Dendritic cell treated with granulocyte-macrophage colony-stimulating factor and Interleukin-4, amounts not matched to agents 40 ng/mL and 50 ng/mL, for 4 days (primary cell): ENCODE measurements at regions not wholly inside any gene's neighbourhood (a gene's known extent, or its start where the extent isn't known, plus 50 kb on each side); places are given as distances from the start of the nearest gene placed in this dataset.

Experiments used
- H3K27ac Mint-ChIP-seq: one replicate; pipeline ENCODE4 v1.8.0; 2022; ENCODE audit warnings: mild to moderate bottlenecking, mixed read lengths
- H3K27me3 Mint-ChIP-seq: one replicate; pipeline ENCODE4 v1.8.0; 2022; ENCODE audit warnings: mild to moderate bottlenecking, mixed read lengths
- H3K36me3 Mint-ChIP-seq: one replicate; pipeline ENCODE4 v1.8.0; 2022; ENCODE audit warnings: low read depth, mixed read lengths
- H3K4me1 Mint-ChIP-seq: one replicate; pipeline ENCODE4 v1.8.0; 2022; ENCODE audit warnings: low read depth, mixed read lengths
- H3K4me3 Mint-ChIP-seq: one replicate; pipeline ENCODE4 v1.8.0; 2022; ENCODE audit warnings: mild to moderate bottlenecking, moderate library complexity, mixed read lengths
- H3K9me3 Mint-ChIP-seq: one replicate; pipeline ENCODE4 v1.8.0; 2022; ENCODE audit warnings: mixed read lengths
- intact Hi-C: fragments of 100-400 bp; cut with micrococcal nuclease; formaldehyde crosslinking; loops from one replicate; pipeline ENCODE4 v1.15.0; 2022

DNA sequence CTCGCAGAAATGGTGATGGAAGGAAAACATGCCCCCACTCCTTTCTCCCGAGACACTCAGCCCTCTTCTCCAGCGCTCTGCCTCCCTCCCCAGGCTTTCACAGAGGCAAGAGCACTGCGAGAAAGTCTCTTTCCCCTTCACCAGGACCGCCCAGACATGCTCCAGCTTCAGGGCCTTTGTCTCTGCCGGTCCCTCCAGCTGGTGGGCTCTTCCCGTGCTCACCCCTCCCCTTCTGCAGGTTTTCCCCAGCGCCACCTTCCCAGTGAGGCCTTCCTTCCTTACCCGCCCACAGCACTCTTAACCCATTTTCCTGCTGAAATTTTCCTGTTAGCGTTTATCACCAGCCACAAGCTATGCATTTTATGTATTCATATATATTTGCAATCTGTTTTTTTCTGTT lies 86.2 kb downstream of the TFAP2C start:
- Mint-ChIP-seq H3K27me3 (peaks cover 9% of the 10 kb centered on the region), H3K4me3 (no peak overlapping the region), H3K27ac (no peak overlapping the region), H3K9me3 (no peaks in the 10 kb centered on the region), H3K36me3 (no peaks in the 10 kb centered on the region), H3K4me1 (no peaks in the 10 kb centered on the region)
- intact Hi-C loops: no loop called here

DNA sequence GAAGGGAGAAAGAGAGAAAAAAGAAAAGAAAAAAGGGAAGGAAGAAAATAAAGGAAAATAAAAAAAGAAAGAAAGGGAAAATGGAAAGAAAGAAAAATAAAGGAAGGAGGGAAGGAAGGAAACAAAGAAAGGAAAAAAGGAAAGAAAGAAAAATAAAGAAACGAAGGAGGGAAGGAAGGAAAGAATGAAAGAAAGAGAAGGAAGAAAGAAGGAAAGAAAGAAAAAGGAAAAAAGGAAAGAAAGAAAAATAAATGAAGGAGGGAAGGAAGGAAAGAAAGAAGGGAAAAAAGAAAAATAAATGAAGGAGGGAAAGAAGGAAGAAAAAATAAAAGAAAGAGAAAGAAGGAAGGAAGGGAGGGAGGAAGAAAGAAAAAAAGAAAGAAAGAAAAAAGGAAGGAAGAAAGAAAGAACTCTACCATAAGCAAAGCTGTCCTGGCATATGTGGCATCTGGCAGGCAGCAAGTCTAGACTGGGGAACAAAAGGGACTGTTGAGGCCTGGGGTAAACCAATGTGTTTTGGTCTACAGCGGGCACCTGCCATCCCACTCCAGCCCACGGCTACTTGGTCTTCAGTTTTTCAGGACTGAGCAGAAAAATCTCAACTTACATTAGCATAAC lies 86.9 kb downstream of the TFAP2C start:
- H3K36me3 Mint-ChIP-seq: no peaks in the 10 kb centered on the region
- peaks cover 9% of the 10 kb centered on the region for H3K27me3 Mint-ChIP-seq
- H3K4me3 Mint-ChIP-seq: no peak overlapping the region
- H3K4me1 Mint-ChIP-seq: peaks cover 2% of the 10 kb centered on the region
- no peaks in the 10 kb centered on the region for H3K9me3 Mint-ChIP-seq
- no peak overlapping the region for H3K27ac Mint-ChIP-seq
- intact Hi-C loops: no loop called here

DNA sequence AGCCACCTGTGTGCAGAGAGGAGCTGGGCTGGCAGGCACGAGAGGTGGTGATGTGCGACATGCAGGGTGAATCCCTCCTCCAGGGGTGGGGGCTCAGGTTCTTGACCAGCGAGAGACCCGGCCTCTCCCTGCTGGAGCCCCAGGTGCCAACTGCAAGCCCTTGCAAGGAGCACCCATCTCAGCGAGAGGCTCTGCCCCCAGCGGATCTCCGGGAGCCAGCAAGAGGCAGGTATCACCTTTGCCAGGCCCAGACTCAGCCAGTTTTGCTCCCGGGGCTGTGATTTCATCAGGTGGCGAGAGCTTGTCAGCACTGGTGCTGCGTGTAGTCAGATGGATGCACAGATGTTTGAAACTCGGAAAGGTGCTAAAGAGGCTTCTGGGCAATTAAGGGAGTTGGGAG lies 87.7 kb downstream of the TFAP2C start:
- H3K4me3 Mint-ChIP-seq: no peak overlapping the region
- no peaks in the 10 kb centered on the region for H3K9me3 Mint-ChIP-seq
- peaks cover 8% of the 10 kb centered on the region for H3K4me1 Mint-ChIP-seq
- H3K27ac Mint-ChIP-seq: no peak overlapping the region
- peaks cover 5% of the 10 kb centered on the region for H3K27me3 Mint-ChIP-seq
- no peaks in the 10 kb centered on the region for H3K36me3 Mint-ChIP-seq
- intact Hi-C loops: no loop called here

DNA sequence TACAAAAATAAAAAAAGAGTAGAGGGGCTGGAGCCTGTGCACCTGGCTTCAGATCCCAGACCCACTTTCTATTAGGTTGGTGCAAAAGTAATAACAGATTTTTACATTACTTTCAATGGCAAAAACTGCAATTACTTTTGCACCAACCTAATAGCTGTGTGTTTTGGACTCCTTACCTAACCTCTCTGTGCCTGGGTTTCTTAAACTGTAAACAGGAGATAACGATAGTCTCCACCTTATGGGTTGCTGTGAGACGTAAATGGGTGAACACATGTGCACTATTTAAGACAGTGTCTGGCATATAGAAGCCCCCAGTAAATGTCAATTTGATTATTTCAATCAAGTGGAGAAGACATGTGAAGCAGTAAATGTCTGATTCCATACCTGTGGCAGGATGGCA lies 89.7 kb downstream of the TFAP2C start:
- H3K9me3 Mint-ChIP-seq: peaks cover 9% of the 10 kb centered on the region
- no peaks in the 10 kb centered on the region for H3K36me3 Mint-ChIP-seq
- no peak overlapping the region for H3K27ac Mint-ChIP-seq
- H3K4me3 Mint-ChIP-seq: no peak overlapping the region
- intact Hi-C loops: no loop called here
- H3K27me3 Mint-ChIP-seq: peaks cover 5% of the 10 kb centered on the region
- peaks cover 18% of the 10 kb centered on the region for H3K4me1 Mint-ChIP-seq

DNA sequence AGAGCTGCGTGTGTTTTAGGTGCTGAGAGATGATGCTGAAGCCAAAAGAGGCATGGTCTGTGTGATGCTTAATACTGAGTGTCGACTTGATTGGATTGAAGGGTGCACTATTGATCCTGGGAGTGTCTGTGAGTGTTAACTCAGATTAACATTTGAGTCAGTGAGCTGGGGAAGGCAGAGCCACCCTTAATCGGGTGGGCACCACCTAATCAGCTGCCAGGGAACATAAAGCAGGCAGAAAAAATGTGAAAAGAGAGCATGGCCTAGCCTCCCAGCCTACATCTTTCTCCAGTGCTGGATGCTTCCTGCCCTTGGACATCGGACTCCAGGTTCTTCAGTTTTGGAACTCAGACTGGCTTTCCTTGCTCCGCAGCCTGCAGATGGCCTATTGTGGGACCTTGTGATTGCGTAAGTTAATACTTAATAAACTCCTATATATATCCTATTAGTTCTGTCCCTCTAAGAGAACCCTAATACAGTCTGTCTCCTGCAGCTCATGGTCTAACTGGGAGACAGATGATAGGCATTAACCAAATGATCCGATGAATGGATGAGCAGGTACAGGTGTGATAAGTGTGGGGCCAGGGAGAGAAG lies 91.6 kb downstream of the TFAP2C start:
- Mint-ChIP-seq H3K9me3 (peaks cover 9% of the 10 kb centered on the region), H3K27ac (no peak overlapping the region), H3K27me3 (peaks cover 7% of the 10 kb centered on the region), H3K36me3 (no peaks in the 10 kb centered on the region), H3K4me1 (peaks cover 28% of the 10 kb centered on the region), H3K4me3 (no peak overlapping the region)
- intact Hi-C loops: no loop called here

DNA sequence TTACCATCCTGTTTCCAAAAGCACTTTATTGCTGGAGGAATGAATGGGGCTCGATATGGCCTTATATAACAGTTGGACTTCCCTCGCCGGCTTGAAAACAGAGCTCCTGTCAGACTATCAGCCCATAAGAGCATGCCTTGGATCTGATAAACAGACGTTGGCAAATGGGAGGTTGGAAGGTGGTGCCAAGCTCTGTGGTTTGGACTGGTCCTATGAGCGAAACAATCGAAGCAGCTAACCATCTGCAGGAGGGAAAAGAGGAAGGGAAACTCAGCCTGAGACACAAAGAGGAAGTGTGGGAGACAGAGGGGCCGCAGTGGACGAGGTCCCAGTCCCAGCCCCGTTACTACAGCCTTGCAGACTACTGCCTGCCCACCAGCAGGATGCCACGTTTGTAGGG lies 92.9 kb downstream of the TFAP2C start:
- Mint-ChIP-seq H3K36me3 (no peaks in the 10 kb centered on the region), H3K4me3 (no peak overlapping the region), H3K9me3 (peaks cover 9% of the 10 kb centered on the region), H3K27ac (no peak overlapping the region), H3K4me1 (peaks cover 28% of the 10 kb centered on the region), H3K27me3 (peaks cover 9% of the 10 kb centered on the region)
- intact Hi-C loops: no loop called here

DNA sequence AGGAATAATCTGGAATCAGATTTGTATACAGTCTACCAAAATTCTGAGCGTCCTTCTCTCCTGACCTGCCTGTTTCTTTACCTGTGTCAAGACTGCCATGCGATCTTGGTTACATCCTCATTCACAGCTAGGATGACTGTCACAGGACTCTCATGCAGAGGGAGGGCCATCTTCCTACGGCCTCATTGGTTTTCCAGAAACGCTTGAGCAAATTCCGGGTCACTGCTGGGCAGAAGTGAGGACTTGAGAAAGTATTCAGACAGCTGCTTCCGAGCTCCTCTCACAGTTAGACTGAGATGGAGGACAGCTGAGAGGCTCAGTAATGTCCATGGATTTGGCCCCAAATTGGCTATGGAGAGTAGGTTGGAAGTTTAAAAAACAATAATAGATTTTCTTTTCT lies 94.2 kb downstream of the TFAP2C start:
- H3K4me1 Mint-ChIP-seq: peaks cover 28% of the 10 kb centered on the region
- no peaks in the 10 kb centered on the region for H3K36me3 Mint-ChIP-seq
- H3K9me3 Mint-ChIP-seq: peaks cover 9% of the 10 kb centered on the region
- intact Hi-C loops: no loop called here
- H3K4me3 Mint-ChIP-seq: no peak overlapping the region
- H3K27me3 Mint-ChIP-seq: peaks cover 9% of the 10 kb centered on the region
- H3K27ac Mint-ChIP-seq: no peak overlapping the region

DNA sequence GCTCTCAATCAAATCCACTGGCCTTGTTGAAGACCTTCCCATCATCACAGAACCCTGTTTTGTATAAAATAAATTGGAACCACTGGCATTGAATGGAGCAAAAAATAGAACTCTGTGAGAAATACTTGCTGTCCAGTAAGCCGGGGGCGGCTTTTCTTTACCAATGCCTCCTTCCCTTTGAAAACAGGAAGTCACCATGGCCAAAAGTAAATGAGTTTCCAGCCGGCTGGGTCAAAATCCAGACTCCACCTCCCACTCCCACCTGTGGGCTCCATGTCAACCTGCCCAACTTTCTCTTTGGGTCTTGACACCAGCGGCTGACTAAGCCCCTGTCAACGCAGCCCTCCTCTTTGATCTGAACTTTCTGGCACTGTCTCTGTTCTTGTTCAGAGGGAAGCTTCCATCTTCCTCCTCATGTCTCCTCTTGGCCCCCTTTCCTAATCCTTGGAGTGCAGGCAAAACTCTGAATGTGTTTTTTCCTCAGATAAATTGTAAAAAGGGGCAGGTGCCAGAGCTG lies 95.2 kb downstream of the TFAP2C start:
- H3K9me3 Mint-ChIP-seq: peaks cover 9% of the 10 kb centered on the region
- H3K4me3 Mint-ChIP-seq: no peak overlapping the region
- H3K27me3 Mint-ChIP-seq: peaks cover 11% of the 10 kb centered on the region
- no peak overlapping the region for H3K27ac Mint-ChIP-seq
- peaks cover 28% of the 10 kb centered on the region for H3K4me1 Mint-ChIP-seq
- intact Hi-C loops: no loop called here
- no peaks in the 10 kb centered on the region for H3K36me3 Mint-ChIP-seq

DNA sequence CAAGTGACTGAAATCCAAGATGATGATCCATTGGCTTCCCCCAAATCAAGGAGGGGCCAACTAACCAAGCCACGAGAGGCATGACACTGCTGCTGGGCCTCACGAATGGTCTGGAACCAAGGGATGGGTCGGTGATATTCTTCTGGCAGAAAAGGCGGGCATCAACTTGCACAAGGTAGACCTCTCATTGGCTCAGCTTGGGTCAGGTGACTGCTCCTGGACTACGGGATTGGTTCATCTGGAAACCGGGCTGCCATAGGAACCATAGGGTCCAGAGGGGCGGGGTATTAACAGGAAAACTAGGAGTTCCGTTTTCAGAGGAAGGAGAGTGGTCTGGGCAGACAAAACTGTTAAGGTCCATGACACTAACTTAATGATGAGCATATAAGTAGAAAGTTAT lies 100.9 kb downstream of the TFAP2C start:
- H3K27me3 Mint-ChIP-seq: peaks cover 33% of the 10 kb centered on the region
- intact Hi-C loops: no loop called here
- H3K4me1 Mint-ChIP-seq: no peaks in the 10 kb centered on the region
- no peak overlapping the region for H3K4me3 Mint-ChIP-seq
- no peaks in the 10 kb centered on the region for H3K36me3 Mint-ChIP-seq
- H3K27ac Mint-ChIP-seq: no peak overlapping the region
- no peaks in the 10 kb centered on the region for H3K9me3 Mint-ChIP-seq

DNA sequence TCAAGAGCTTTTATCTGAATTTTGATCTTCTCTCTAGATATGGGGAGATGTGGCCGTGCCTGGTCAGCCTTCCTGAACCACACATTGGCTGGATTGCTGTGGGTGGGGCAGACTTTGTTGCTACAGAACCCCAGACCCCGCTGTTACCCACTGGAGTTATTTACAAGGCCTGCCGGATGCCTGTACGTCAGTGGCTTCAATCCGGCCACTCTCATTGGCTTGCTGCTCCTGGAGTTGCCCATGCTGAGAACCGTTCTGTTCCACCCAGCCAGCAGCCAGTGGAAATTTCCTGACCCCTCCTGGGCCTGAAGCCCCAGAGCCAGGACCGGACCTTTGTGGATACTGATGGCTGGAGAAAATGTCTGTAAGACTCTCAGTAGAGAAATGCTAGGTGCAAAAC lies 101.9 kb downstream of the TFAP2C start:
- H3K4me3 Mint-ChIP-seq: no peak overlapping the region
- intact Hi-C loops: no loop called here
- no peaks in the 10 kb centered on the region for H3K36me3 Mint-ChIP-seq

DNA sequence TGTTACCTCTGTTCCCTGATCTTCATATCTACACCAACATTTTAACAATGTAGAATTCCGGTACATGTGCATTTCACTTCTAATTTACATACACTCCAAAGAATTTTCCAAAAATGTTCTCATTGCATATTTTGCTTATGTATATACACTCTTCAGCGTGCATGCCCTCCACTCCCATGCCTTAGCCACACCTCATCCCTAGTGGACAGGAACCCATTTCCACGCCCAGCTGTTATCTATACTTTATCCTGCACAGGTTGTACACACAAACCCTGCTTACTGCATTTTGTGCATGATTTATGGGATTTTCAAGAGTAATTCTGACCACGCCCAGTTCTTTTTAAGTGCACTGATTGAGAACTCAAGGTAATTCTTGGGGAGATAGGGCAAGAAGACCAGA lies 102.4 kb downstream of the TFAP2C start:
- no peaks in the 10 kb centered on the region for H3K9me3 Mint-ChIP-seq
- no peaks in the 10 kb centered on the region for H3K4me1 Mint-ChIP-seq
- no peak overlapping the region for H3K27ac Mint-ChIP-seq
- no peak overlapping the region for H3K4me3 Mint-ChIP-seq
- no peaks in the 10 kb centered on the region for H3K36me3 Mint-ChIP-seq
- intact Hi-C loops: no loop called here
- peaks cover 40% of the 10 kb centered on the region for H3K27me3 Mint-ChIP-seq

More for the DNA sequence above, 101.9 kb downstream of the TFAP2C start:
- no peaks in the 10 kb centered on the region for H3K4me1 Mint-ChIP-seq
- no peak overlapping the region for H3K27ac Mint-ChIP-seq
- peaks cover 36% of the 10 kb centered on the region for H3K27me3 Mint-ChIP-seq
- H3K9me3 Mint-ChIP-seq: no peaks in the 10 kb centered on the region

DNA sequence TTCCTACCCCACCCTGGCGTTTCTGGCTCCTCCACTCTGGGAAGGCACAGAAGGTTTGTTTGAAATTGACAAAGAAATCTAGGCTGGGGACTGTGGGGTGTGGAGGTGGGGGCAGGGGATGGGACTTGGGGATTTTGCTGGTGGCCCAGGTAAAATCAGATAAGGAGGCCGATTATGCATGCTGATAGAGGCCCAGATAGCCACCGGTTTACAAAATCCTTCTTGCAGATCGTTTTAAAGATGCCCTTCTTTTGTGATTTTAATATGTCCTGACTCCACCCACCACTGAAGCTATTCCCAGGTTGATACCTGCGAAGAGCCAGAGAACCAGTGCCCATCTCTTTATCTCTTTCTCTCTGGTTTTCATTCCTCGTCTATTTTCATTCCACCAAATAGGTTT lies 104.9 kb downstream of the TFAP2C start:
- Mint-ChIP-seq H3K36me3 (no peaks in the 10 kb centered on the region), H3K27me3 (peaks cover 50% of the 10 kb centered on the region), H3K4me3 (no peak overlapping the region), H3K27ac (no peak overlapping the region), H3K9me3 (no peaks in the 10 kb centered on the region), H3K4me1 (no peaks in the 10 kb centered on the region)
- intact Hi-C loops: no loop called here

DNA sequence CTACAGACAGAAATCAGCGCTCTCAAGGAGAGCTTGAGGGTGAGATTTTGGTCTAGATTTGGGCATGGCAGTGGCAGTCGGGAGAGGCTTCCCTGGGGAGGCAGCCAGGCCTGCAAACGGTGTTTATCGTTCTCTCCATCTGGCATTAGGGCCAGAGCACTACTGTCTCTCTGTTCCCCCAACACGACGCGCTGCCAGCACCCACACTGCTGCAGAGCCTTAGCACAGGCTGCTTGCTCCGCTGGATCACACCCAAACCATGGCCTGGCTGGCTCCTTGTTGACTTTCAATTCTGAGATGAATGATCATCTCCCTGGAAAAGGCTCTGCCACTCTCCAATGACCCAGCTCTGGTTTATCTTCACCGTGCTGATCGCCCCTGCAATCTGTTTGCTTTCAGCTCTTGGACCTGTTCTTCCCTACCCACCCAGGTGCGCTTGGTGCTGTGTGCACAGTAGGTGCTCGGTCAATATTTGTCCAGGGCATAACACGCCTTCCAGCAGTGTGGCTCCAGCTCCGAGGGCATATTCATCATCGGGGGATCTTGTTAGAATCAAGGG lies 106.1 kb downstream of the TFAP2C start:
- no peak overlapping the region for H3K4me3 Mint-ChIP-seq
- no peaks in the 10 kb centered on the region for H3K4me1 Mint-ChIP-seq
- no peaks in the 10 kb centered on the region for H3K36me3 Mint-ChIP-seq
- no peak overlapping the region for H3K27ac Mint-ChIP-seq
- intact Hi-C loops: no loop called here
- H3K9me3 Mint-ChIP-seq: no peaks in the 10 kb centered on the region
- H3K27me3 Mint-ChIP-seq: peaks cover 52% of the 10 kb centered on the region

DNA sequence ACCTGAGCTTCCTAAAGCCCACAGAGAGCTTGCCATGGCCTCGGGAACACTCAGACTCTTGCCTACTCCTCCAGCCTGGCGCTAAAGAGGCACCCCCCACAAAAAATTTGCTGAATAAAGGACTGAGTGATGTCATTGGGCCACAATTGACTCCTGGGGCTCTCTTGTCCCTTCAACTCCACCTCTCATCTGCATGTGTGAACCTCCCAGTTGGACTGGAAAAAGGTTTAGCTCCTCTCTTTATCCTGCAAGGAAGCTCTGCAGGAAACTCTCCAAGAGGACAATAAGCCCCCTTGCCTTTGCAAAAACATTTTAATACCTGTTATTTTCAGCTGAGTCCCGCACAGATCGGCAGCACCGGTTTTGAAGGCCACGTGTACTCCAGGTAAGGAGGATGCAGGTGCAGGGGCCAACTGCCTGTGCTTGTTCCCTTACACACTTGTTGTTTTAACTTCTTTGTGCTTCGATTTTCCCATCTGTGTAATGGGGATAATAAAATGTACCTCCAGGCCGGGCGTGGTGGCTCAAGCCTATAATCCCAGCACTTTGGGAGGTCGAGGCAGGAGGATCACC lies 107.3 kb downstream of the TFAP2C start:
- H3K4me1 Mint-ChIP-seq: no peaks in the 10 kb centered on the region
- no peaks in the 10 kb centered on the region for H3K36me3 Mint-ChIP-seq
- H3K27ac Mint-ChIP-seq: no peak overlapping the region
- no peak overlapping the region for H3K4me3 Mint-ChIP-seq
- intact Hi-C loops: no loop called here
- no peaks in the 10 kb centered on the region for H3K9me3 Mint-ChIP-seq
- H3K27me3 Mint-ChIP-seq: peaks cover 50% of the 10 kb centered on the region
